ENCODE measurements at regions not wholly inside any gene's neighbourhood (a gene's known extent, or its start where the extent isn't known, plus 50 kb on each side); places are given as distances from the start of the nearest gene placed in this dataset.

DNA sequence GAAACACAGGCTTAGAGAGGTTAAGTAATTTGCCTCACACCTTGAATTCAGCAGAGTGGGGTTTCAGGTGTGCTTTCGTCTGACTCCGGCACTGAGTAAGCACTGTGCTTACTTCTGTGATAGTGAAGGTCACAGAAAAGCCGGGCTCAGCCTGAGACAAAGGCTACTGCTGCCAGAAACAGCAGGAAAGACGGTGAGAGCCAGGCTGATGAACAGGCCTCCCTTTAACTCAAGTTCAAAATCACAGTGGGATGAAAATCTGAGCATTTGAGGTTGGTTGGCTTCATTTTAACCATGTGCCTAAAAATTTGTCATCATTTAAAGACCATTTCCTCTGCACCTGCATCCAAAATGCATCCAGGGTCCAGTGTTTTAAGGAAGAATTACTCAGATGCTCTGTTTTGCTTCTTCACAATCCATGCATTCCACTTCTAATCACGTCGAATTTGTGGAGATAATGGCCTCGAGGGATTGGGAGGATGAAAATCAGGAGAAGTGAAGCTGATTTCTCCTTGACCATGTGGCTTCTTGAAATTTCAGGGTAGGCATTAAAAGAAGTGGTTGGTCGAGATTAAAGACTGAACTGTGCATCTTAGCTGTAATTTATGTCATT lies 121.2 kb upstream of the LNX1 start:
- no peaks in the 10 kb centered on the region for H3K36me3 ChIP-seq
- no peaks in the 10 kb centered on the region for H3K9me3 ChIP-seq (ENCODE audit: severe bottlenecking)
- no peak overlapping the region for H3K27ac ChIP-seq
- TF ChIP-seq, protein P1, sequence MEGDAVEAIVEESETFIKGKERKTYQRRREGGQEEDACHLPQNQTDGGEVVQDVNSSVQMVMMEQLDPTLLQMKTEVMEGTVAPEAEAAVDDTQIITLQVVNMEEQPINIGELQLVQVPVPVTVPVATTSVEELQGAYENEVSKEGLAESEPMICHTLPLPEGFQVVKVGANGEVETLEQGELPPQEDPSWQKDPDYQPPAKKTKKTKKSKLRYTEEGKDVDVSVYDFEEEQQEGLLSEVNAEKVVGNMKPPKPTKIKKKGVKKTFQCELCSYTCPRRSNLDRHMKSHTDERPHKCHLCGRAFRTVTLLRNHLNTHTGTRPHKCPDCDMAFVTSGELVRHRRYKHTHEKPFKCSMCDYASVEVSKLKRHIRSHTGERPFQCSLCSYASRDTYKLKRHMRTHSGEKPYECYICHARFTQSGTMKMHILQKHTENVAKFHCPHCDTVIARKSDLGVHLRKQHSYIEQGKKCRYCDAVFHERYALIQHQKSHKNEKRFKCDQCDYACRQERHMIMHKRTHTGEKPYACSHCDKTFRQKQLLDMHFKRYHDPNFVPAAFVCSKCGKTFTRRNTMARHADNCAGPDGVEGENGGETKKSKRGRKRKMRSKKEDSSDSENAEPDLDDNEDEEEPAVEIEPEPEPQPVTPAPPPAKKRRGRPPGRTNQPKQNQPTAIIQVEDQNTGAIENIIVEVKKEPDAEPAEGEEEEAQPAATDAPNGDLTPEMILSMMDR (IDR thresholded peaks at IDR 0.05; ENCODE audit: low read depth, low read length) = no peak
- H3K27me3 ChIP-seq (ENCODE audit: insufficient read depth, low read depth, severe bottlenecking) = peaks cover 59% of the 10 kb centered on the region
- DNase-seq = no peak
- no peak overlapping the region for H3K4me3 ChIP-seq (ENCODE audit: low read depth, low read length)

DNA sequence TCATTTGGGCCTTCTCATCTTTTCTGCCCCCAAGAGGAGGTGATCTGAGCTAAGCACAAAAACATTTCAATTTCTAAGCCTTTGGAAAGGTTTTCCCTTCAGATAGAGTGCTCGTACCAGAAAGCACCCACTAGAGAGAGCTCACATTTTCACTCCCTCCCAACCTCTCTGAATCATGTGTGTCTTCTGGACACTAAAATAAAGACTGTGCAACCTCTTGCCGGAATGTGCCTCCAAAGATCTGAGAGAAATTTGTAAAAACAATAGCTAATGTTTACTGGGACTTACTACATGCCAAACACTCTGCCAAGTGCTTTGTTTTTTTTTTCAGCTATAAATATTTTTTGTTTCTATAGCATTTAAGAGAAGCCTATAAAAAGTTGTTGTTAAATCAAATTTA lies 120.6 kb upstream of the LNX1 start:
- TF ChIP-seq, protein P1 (IDR thresholded peaks at IDR 0.05; ENCODE audit: low read depth, low read length) = no peak
- DNase-seq = no peak
- Histone ChIP-seq H3K9me3 (ENCODE audit: severe bottlenecking) (no peaks in the 10 kb centered on the region), H3K4me3 (ENCODE audit: low read depth, low read length) (no peak overlapping the region), H3K27ac (no peak overlapping the region), H3K27me3 (ENCODE audit: insufficient read depth, low read depth, severe bottlenecking) (peaks cover 64% of the 10 kb centered on the region), H3K36me3 (no peaks in the 10 kb centered on the region)

DNA sequence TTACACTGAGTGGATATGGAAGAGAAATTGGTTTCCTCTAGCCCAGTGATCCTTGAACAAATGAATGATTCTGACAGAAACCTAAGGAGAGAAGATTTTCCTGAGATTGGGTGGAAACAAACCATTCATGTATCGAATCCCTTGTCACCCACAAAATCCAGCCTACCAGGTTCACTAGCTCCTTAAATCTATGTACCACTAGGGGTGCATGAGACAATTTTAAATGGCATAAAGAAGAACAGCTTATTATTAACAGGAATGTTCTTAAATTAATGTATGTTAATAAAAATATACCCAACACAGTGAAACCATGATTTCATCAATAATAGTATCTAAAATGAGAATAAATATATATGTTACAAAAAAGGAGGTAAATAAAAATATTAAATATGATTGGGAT lies 118.4 kb upstream of the LNX1 start:
- H3K4me3 ChIP-seq (ENCODE audit: low read depth, low read length) = no peak overlapping the region
- peaks cover 78% of the 10 kb centered on the region for H3K27me3 ChIP-seq (ENCODE audit: insufficient read depth, low read depth, severe bottlenecking)
- H3K9me3 ChIP-seq (ENCODE audit: severe bottlenecking) = no peaks in the 10 kb centered on the region
- DNase-seq = no peak
- H3K36me3 ChIP-seq = no peaks in the 10 kb centered on the region
- H3K27ac ChIP-seq = no peak overlapping the region
- TF ChIP-seq, protein P1 (IDR thresholded peaks at IDR 0.05; ENCODE audit: low read depth, low read length) = no peak

DNA sequence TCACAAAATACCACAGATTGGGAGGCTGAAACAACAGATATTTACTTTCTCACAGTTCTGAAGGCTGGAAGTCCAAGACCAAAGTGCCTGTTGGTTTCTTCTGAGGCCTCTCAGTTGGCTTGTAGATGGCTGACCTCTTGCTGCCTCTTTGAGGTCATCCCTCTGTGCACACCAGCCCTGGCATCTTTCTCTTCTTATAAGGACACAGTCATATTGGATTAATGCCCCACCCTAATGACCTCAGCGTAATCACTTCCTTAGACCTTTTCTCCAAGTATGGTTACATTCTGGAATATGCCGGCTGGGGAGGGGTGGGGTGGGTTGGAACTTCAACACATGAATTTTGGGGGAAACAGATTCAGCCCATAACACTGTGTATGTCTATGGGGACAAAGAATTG lies 116.2 kb upstream of the LNX1 start:
- H3K9me3 ChIP-seq (ENCODE audit: severe bottlenecking) = no peaks in the 10 kb centered on the region
- no peak for DNase-seq
- no peak overlapping the region for H3K4me3 ChIP-seq (ENCODE audit: low read depth, low read length)
- H3K27ac ChIP-seq = no peak overlapping the region
- TF ChIP-seq, protein P1 (IDR thresholded peaks at IDR 0.05; ENCODE audit: low read depth, low read length) = no peak
- peaks cover 76% of the 10 kb centered on the region for H3K27me3 ChIP-seq (ENCODE audit: insufficient read depth, low read depth, severe bottlenecking)
- H3K36me3 ChIP-seq = no peaks in the 10 kb centered on the region

DNA sequence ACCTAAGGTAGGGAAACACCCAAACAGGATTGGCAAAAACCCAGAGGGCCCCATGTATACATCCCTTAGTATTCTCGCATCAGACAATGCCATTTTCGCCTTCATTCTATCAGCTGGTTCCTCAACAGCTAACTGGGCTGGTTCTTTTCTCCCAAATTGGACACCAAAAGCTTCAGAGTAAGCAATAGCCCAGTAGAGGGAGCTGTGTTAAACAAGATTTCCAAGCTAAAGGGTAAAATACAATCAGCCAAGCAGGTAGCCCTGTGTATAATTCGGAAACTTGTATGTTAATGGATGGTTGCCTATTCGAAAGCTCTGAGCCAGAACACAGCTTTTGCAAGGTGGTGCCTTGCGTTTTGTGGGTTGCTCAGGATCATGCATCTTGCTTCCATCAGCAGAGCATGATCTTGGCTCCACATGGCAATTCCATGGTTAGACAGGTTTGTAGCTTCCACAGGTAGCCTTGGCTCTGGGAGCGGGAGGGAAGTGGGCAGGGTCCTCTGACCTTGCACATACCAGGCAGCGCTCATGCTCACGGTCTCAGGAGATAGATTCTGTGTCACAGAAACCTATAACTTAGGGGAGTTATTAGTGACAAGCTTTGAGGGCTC lies 115.2 kb upstream of the LNX1 start:
- H3K9me3 ChIP-seq (ENCODE audit: severe bottlenecking) = no peaks in the 10 kb centered on the region
- H3K27ac ChIP-seq = no peak overlapping the region
- H3K4me3 ChIP-seq (ENCODE audit: low read depth, low read length) = no peak overlapping the region
- peaks cover 83% of the 10 kb centered on the region for H3K27me3 ChIP-seq (ENCODE audit: insufficient read depth, low read depth, severe bottlenecking)
- TF ChIP-seq, protein P1 (IDR thresholded peaks at IDR 0.05; ENCODE audit: low read depth, low read length) = peak; percentile 41
- DNase-seq = no peak
- H3K36me3 ChIP-seq = no peaks in the 10 kb centered on the region

DNA sequence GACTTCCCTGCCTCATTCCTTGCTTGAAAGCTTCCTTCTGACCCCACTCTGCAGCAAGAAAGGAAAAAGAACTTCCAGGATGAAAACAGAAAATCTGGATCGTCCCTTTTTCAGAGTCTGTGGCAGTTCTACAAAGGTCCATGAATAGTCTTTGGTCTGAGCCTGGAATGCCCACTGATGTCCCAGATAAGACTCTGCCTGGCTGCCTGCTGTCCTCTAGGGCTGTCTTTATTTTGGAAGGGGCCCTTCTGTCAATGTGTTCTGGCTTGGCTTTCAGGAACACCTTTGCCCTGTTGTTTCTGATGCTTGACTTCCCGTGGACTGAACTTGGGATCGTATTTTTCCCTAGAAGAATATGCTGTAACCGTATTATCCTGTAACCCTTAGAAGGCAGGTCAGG lies 114.7 kb upstream of the LNX1 start:
- H3K27me3 ChIP-seq (ENCODE audit: insufficient read depth, low read depth, severe bottlenecking) = peaks cover 87% of the 10 kb centered on the region
- H3K4me3 ChIP-seq (ENCODE audit: low read depth, low read length) = no peak overlapping the region
- TF ChIP-seq, protein P1 (IDR thresholded peaks at IDR 0.05; ENCODE audit: low read depth, low read length) = no peak
- no peak for DNase-seq
- H3K36me3 ChIP-seq = no peaks in the 10 kb centered on the region
- no peak overlapping the region for H3K27ac ChIP-seq
- H3K9me3 ChIP-seq (ENCODE audit: severe bottlenecking) = no peaks in the 10 kb centered on the region
